GM18498 (cell line): ENCODE measurements at regions not wholly inside any gene's neighbourhood (a gene's known extent, or its start where the extent isn't known, plus 50 kb on each side); places are given as distances from the start of the nearest gene placed in this dataset.

ENCODE experiments used
- ATAC-seq: cut with Tn5 transposase; IDR thresholded peaks from one replicate; pipeline ENCODE4 v1.9.1; 2021; ENCODE audit warnings: mild to moderate bottlenecking, moderate library complexity; ENCODE audit not compliant: unreplicated experiment

GRCh38 chr2:220455351-220455990 lies 828.0 kb downstream of the SLC4A3 start:
- no peak for ATAC-seq

DNA sequence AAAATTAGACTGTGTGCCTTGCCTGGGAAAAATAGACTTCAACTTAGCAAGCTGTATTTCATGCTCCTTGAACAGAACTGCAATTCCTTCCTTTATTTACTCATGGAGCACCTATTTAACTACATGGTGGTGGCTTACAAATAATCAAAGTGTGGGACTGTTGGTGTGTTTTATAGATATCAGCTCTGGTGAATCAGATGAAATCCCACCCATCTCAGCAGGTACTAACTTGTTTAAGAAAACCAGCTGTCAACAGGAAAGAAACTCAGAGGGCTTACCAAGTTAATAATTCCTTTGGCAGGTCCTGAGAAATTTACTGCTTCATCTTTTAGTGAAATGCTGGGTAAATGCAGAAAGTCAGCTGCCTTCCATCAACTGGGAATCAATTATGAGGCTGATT lies 830.6 kb downstream of the SLC4A3 start:
- no peak for ATAC-seq

- ATAC-seq = no peak
These were observed 833.0 kb downstream of the SLC4A3 start for GRCh38 chr2:220460257-220460985.

DNA sequence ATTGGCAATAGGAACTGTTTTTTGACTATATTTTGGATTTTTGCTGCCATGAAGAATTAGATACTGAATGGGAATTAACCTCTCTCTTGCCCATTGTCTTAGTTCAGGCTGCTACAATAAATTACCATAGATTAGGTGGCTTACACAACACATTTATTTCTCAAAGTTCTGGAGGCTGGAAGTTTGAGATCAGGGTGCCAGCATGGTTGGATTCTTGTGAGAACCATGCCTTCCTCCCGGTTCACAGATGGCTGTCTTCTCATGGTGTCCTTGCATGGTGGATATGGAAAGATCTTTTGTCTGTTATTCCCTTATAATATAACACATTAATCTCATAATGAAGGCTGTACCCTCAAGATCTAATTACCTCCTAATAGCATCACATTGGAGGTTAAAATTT lies 836.4 kb downstream of the SLC4A3 start:
- no peak for ATAC-seq

- ATAC-seq = no peak
These were observed 838.3 kb downstream of the SLC4A3 start for GRCh38 chr2:220465700-220466099.

- ATAC-seq = no peak
These were observed 838.8 kb downstream of the SLC4A3 start for GRCh38 chr2:220466251-220466691.

DNA sequence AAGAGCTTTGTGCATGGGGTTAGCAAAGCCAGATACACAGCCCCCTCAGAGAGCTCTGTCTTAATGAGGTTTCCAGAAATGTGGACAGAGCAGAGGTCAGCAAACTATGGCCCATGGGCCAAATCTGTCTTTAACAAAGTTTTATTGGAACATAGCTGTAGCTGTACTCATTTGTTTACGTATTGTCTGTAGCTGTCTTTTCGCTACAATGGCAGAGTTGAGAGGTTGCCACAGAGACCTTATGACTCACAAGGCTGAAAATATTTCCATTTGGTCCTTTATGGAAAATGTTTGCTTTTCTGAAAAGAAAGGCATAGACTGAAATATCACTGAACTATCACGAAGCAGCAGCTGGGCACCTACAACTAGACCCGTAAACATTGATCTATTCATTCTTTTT lies 841.8 kb downstream of the SLC4A3 start:
- ATAC-seq = no peak

- ATAC-seq = no peak
These were observed 846.2 kb downstream of the SLC4A3 start for GRCh38 chr2:220473611-220474010.

DNA sequence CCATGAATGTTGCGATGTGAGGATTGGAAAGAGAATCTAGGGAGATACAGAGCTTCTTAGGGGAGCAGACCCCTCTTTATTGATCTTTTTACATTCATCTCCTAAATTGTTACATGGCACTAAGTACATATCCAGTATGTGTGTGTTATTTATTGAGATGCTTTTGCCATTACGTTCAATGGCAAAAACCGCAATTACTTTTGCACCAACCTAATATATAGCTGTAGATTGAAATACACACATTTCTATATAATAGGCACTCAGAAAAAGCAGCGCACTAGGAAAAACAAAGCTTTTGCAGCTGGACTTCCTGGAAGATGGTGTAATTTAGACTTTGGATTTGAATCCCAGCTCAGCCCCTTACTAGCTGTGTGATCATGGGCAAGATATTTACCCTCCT lies 849.4 kb downstream of the SLC4A3 start:
- ATAC-seq = no peak

DNA sequence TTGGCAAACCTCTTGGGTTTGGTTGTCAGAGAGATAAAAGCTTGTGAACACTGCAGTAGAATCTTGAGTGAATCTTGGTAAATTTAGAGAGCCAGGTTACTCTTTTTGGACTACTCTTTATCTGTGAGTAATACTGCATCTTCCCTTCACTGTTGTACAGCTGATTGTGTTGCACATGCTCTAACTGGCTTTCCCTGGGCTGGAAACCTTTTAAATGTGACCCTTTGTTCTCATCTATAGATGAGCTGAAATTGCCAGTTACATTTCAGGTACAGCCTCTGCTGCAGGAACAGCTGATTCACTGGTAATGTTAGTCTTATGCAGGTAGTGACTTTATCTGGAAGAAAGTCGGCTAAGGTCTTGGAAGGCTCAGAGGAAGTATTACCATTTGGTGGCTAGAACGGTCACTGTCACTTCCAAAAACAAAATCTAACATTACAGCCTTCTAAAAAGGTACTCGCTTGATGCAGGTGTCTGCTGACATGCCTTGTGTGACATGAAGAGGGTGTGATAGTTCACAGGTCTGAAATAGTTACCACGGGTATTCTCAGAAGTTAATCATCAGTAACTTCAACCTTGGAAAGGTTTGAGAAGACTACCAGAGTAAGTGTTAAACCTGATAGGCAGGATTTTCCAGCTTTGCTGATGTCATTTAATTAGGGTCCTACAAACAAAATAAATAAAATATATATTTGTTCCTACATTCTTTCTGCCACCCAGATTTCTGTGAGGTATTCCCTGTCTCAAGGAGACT lies 851.1 kb downstream of the SLC4A3 start:
- no peak for ATAC-seq

DNA sequence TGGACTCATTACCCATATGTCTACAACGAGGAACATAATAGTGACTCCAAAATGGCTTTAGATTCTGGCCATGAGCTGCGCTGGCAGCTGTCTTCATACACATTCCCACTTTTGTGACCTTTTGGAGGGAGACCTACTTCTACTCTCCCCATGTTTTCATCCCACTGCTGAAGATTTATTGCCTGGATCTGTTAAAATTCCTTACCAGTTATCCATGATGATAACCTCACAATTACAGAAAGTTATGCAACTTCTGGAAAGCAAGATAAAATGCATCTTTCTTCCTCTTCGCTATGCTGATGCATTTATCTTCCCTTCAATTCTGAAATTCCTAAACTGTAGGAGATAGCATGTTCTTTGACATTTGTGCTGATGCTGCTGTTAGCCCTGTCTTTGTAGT lies 855.3 kb downstream of the SLC4A3 start:
- no peak for ATAC-seq

DNA sequence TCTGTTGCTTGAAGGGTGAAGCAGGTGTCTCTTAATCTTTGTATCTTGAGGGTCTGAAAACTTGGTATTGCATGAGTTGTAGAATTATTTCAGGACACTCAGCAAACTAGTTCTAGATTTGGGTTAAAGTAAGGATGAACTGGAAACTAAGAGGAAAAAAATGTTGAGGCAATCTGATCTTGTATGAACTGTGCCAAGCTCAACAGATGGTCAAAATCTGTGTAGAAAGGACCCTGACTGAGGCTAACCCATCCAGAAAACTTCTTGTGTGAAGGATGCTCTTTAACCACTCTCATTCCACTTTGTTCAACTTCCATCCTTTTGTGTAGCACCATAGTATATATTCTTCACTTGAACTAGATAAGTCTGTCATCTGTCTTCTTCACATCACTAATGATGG lies 861.7 kb downstream of the SLC4A3 start:
- ATAC-seq = no peak

GRCh38 chr2:220491670-220492069 lies 864.2 kb downstream of the SLC4A3 start:
- no peak for ATAC-seq

GRCh38 chr2:220493871-220494525 lies 866.6 kb downstream of the SLC4A3 start:
- ATAC-seq = no peak

- ATAC-seq = no peak
These were observed 869.1 kb downstream of the SLC4A3 start for GRCh38 chr2:220496513-220496912.

DNA sequence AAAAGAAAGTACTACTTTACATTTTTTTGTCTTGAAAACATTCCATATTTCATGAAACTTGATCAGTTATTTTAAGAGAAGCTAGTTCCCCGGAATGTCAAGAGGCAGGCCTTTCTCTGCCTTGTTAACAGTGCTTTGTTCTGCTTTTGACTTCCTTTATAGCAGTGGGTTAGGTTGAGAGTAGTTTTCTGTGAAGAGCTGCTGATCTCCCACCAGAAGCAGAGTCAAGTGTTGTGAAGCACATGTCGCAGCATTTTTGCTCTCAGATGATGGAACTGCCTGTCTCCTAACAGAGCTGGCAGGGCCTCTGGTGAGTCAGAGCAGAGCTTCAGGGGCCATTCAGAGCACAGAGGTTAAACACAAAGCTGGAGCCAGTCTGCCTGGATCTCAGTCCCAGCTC lies 871.8 kb downstream of the SLC4A3 start:
- ATAC-seq = no peak

- no peak for ATAC-seq
These were observed 875.1 kb downstream of the SLC4A3 start for GRCh38 chr2:220502539-220502938.

DNA sequence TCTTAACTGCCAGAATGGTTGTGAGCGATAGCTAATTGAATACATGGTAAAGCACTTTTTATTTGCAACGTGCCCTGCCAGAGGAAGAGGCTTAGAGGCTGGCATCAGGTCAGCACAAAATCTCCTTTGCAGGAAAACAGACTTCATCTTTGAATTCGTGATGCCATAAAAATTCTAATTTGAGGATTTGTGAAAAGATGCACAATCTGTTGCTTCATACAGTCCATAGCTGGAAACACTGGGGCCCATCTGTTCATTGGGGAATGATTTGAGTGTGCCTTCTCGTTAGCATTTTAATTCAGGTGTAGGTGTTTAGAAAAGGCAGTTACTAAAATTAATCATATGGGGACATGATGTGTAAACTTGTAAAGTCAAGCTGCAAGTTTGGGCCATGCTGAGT lies 876.0 kb downstream of the SLC4A3 start:
- no peak for ATAC-seq

DNA sequence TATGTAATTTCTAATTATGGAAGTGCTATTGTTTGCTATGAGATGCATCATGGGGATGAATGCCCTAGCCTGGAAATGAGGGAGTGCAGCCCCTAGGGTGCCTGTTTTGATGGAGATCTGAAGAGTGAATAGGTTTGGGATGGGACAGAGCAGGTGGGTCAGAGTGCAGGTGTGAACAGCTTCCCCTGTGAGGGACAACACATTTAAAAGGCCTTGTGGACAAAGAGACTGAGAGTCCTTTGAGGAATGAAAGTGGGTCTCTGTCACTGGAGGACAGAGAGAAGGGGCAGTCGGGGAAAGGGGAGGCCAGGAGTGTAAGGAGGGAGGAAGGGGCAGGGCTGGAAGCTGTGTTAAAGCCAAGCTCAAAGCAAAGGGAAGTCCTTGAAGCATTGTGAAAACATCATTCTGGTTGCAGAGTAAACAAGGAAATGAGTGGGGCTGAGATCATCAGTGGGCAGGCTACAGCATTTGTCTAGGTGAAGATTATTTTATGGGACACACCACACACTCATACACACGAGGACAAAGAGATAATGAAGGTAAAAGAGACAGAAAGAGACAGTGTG lies 877.6 kb downstream of the SLC4A3 start:
- no peak for ATAC-seq

DNA sequence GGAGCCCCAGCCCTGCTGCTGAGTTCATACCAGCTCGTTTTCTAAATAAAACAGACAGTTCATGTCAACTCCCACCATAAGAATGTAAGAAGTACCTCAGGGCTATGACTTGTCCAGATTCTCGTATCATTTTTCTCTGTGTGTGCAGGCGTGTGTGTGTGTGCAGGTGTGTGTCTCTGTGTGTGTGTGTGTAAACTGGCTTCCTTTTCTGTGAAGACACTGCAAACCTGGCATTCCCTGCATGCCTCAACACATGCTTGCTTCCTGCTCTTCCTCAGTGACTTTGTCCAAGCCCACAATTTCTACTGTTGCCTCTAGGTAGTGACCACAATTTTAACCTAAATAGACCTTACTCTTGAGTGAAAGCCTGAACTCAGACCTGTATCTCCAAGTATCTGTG lies 879.0 kb downstream of the SLC4A3 start:
- ATAC-seq = no peak

DNA sequence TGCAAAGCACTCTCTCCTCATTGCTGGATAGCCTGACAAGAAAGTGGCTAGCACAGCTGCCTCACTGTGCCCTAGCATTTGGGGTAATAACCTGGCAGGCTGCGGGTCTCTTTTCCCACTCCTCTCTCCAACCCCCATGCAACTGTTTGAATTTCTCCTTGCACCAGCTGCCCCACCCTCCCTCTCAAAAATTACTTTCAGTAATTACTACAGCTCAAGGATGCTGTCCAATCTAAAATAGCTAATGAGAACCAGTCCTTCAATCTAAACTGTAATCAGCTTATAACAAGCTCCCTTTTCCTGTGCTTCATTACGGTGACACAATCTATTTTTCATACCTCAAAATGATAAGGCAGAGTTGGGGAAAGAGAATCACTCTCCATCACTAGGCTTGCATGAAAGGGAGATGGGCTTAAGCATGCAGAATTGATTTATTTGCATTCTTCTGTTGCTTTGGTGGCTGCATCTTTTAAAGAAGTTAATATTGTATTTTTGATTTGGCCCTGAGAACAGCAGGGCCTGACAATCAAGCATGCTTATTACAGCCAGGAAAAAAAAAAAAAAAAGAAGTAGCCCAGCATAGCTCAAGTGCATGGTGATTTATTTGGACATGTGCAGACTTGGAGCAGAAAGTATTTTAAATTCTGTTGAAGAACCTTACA lies 881.8 kb downstream of the SLC4A3 start:
- ATAC-seq = no peak
